ENCODE measurements at regions not wholly inside any gene's neighbourhood (a gene's known extent, or its start where the extent isn't known, plus 50 kb on each side); places are given as distances from the start of the nearest gene placed in this dataset.

DNA sequence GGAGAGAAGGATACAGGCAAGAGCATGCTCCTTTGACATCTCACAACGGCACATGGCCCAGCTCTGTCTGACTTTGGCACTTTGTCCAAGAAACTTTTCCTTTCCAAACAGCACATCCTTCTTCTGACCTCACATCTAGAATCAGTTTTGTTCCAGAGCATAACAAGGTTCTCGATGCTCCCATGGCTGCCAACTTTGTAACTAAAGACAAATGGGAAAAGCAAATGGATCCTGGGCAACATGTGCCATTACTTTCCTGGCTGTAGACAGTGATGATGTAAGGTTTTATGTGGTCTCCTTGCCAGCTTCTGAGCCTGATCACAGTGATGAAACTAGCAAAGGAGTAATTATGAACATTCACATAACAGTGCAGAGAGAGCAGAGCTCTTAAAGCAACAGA is 171.8 kb upstream of the C1orf87 start:
- no peaks in the 10 kb centered on the region for H3K27me3 ChIP-seq (ENCODE audit: control insufficient read depth in 2 of 2, insufficient read depth in 2 of 2, low read length in 2 of 2)
- H3K4me2 ChIP-seq (replicated peaks; ENCODE audit: extremely low read depth, low read length, poor library complexity, severe bottlenecking), result no peak overlapping the region
- no peak overlapping the region for H2AFZ ChIP-seq (ENCODE audit: insufficient read depth, low read depth, low read length, poor library complexity, severe bottlenecking)
- H3K27me3 Mint-ChIP-seq (ENCODE audit: low read depth in 3 of 3), result peaks cover 0 to 2% (median 0%) of the 10 kb centered on the region in 3 donors
- 100% methylated on average over 1 of the region's 2 CpGs for WGBS (ENCODE audit: insufficient coverage)
- H4K20me1 ChIP-seq (ENCODE audit: insufficient read depth, low read length), result no peaks in the 10 kb centered on the region
- no peak overlapping the region for H3K4me3 ChIP-seq (replicated peaks in 1 of 3; ENCODE audit: low read depth in 2 of 3, low read length in 3 of 3)
- intact Hi-C loops (cut with micrococcal nuclease), result no loop called here
- peaks cover 0 to 2% of the 10 kb centered on the region in 2 donors for H3K9me3 ChIP-seq (replicated peaks in 1 of 2; ENCODE audit: control insufficient read depth in 1 of 2, insufficient read depth in 1 of 2, low read length in 2 of 2)
- H3K4me3 Mint-ChIP-seq, result no peak overlapping the region
- TF ChIP-seq, protein P1, sequence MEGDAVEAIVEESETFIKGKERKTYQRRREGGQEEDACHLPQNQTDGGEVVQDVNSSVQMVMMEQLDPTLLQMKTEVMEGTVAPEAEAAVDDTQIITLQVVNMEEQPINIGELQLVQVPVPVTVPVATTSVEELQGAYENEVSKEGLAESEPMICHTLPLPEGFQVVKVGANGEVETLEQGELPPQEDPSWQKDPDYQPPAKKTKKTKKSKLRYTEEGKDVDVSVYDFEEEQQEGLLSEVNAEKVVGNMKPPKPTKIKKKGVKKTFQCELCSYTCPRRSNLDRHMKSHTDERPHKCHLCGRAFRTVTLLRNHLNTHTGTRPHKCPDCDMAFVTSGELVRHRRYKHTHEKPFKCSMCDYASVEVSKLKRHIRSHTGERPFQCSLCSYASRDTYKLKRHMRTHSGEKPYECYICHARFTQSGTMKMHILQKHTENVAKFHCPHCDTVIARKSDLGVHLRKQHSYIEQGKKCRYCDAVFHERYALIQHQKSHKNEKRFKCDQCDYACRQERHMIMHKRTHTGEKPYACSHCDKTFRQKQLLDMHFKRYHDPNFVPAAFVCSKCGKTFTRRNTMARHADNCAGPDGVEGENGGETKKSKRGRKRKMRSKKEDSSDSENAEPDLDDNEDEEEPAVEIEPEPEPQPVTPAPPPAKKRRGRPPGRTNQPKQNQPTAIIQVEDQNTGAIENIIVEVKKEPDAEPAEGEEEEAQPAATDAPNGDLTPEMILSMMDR (IDR thresholded peaks at IDR 0.05), result no peak
- no peak overlapping the region for H3K9ac ChIP-seq (ENCODE audit: insufficient read depth, low read length, poor library complexity, severe bottlenecking)
- no peaks in the 10 kb centered on the region for H3K36me3 Mint-ChIP-seq
- no peaks in the 10 kb centered on the region for H3K36me3 ChIP-seq (replicated peaks in 1 of 2; ENCODE audit: control insufficient read depth in 1 of 2, insufficient read depth in 2 of 2, low read length in 2 of 2)
- no peaks in the 10 kb centered on the region for H3K4me1 Mint-ChIP-seq
- H3K27ac ChIP-seq (ENCODE audit: low read depth in 1 of 2, low read length in 2 of 2), result no peak overlapping the region
- H3K79me2 ChIP-seq (ENCODE audit: insufficient read depth, low read length), result no peaks in the 10 kb centered on the region
- no peak for DNase-seq
- H3K9me3 Mint-ChIP-seq, result peaks cover 2 to 13% (median 3%) of the 10 kb centered on the region in 7 donors
- no peak overlapping the region for H3K27ac Mint-ChIP-seq
- no peaks in the 10 kb centered on the region for H3K4me1 ChIP-seq (ENCODE audit: control insufficient read depth in 1 of 2, insufficient read depth in 2 of 2, low read length in 2 of 2)

DNA sequence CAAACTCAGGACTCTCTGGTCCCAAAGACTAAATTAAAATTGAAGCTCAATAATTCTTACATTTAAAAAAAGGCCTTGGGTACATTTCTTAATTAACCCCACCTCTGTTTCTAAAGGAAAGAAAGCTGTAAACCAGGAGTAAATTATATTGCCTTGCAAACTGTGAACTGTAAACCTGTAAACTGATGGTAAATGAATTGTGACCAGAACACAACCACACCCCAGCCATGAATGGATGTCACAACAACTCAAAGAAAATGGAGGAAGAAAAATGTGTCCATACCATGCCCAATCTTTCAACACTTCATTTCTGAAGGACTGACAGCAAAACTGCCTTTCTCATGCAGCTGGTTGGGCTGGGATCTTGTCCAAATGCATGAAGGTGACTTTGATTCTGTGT is 171.3 kb upstream of the C1orf87 start:
- H3K36me3 ChIP-seq (replicated peaks in 1 of 2; ENCODE audit: control insufficient read depth in 1 of 2, insufficient read depth in 2 of 2, low read length in 2 of 2), result no peaks in the 10 kb centered on the region
- no peaks in the 10 kb centered on the region for H4K20me1 ChIP-seq (ENCODE audit: insufficient read depth, low read length)
- no peaks in the 10 kb centered on the region for H3K27me3 ChIP-seq (ENCODE audit: control insufficient read depth in 2 of 2, insufficient read depth in 2 of 2, low read length in 2 of 2)
- H3K27ac Mint-ChIP-seq, result no peak overlapping the region
- no peak overlapping the region for H3K4me2 ChIP-seq (replicated peaks; ENCODE audit: extremely low read depth, low read length, poor library complexity, severe bottlenecking)
- no peaks in the 10 kb centered on the region for H3K4me1 Mint-ChIP-seq
- no peaks in the 10 kb centered on the region for H3K79me2 ChIP-seq (ENCODE audit: insufficient read depth, low read length)
- no peak overlapping the region for H3K4me3 Mint-ChIP-seq
- peaks cover 0 to 2% of the 10 kb centered on the region in 2 donors for H3K9me3 ChIP-seq (replicated peaks in 1 of 2; ENCODE audit: control insufficient read depth in 1 of 2, insufficient read depth in 1 of 2, low read length in 2 of 2)
- intact Hi-C loops (cut with micrococcal nuclease), result no loop called here
- TF ChIP-seq, protein P1 (IDR thresholded peaks at IDR 0.05), result no peak
- peaks cover 0 to 2% (median 0%) of the 10 kb centered on the region in 3 donors for H3K27me3 Mint-ChIP-seq (ENCODE audit: low read depth in 3 of 3)
- H3K36me3 Mint-ChIP-seq, result no peaks in the 10 kb centered on the region
- peaks cover 2 to 13% (median 3%) of the 10 kb centered on the region in 7 donors for H3K9me3 Mint-ChIP-seq
- H3K27ac ChIP-seq (ENCODE audit: low read depth in 1 of 2, low read length in 2 of 2), result no peak overlapping the region
- DNase-seq, result no peak
- H2AFZ ChIP-seq (ENCODE audit: insufficient read depth, low read depth, low read length, poor library complexity, severe bottlenecking), result no peak overlapping the region
- H3K4me1 ChIP-seq (ENCODE audit: control insufficient read depth in 1 of 2, insufficient read depth in 2 of 2, low read length in 2 of 2), result no peaks in the 10 kb centered on the region
- H3K4me3 ChIP-seq (replicated peaks in 1 of 3; ENCODE audit: low read depth in 2 of 3, low read length in 3 of 3), result no peak overlapping the region
- no peak overlapping the region for H3K9ac ChIP-seq (ENCODE audit: insufficient read depth, low read length, poor library complexity, severe bottlenecking)
